NT2/D1 (cell line): ENCODE measurements at regions not wholly inside any gene's neighbourhood (a gene's known extent, or its start where the extent isn't known, plus 50 kb on each side); places are given as distances from the start of the nearest gene placed in this dataset.

Source experiments
- DNase-seq: peaks from one replicate; pipeline ENCODE4 v3.0.0-alpha.2; 2011; ENCODE audit warnings: low read depth, low spot score
- H3K27me3 ChIP-seq: 2 replicates; pipeline ENCODE4 v1.6.0; 2011; ENCODE audit warnings: mild to moderate bottlenecking; ENCODE audit not compliant: insufficient read length, insufficient read depth
- H3K36me3 ChIP-seq: 2 replicates; pipeline ENCODE4 v1.6.1; 2011; ENCODE audit warnings: mild to moderate bottlenecking, low read length, mixed read lengths; ENCODE audit not compliant: insufficient read depth, insufficient read length
- H3K4me1 ChIP-seq: 2 replicates; pipeline ENCODE4 v1.5.1; 2011; ENCODE audit not compliant: insufficient read depth, insufficient read length
- H3K4me3 ChIP-seq: 2 replicates; pipeline ENCODE4 v1.5.1; 2011; ENCODE audit warnings: low read depth; ENCODE audit not compliant: insufficient read length
- H3K9ac ChIP-seq: 2 replicates; pipeline ENCODE4 v1.6.0; 2011; ENCODE audit warnings: low read depth; ENCODE audit not compliant: insufficient read length
- H3K9me3 ChIP-seq: 2 replicates; pipeline ENCODE4 v1.5.1; 2011; ENCODE audit warnings: mild to moderate bottlenecking, low read length; ENCODE audit not compliant: insufficient read depth
- SUZ12 ChIP-seq: IDR thresholded peaks from 2 replicates; pipeline ENCODE4 v1.6.1; 2011; ENCODE audit not compliant: insufficient read length, insufficient read depth; ENCODE audit errors: extremely low read depth
- YY1 ChIP-seq: IDR thresholded peaks from 2 replicates; pipeline ENCODE4 v1.6.1; 2011; ENCODE audit not compliant: insufficient read length, insufficient read depth
- ZNF274 ChIP-seq: IDR thresholded peaks from 2 replicates; pipeline ENCODE4 v1.6.1; 2011; ENCODE audit warnings: mild to moderate bottlenecking, low read depth, low read length

DNA sequence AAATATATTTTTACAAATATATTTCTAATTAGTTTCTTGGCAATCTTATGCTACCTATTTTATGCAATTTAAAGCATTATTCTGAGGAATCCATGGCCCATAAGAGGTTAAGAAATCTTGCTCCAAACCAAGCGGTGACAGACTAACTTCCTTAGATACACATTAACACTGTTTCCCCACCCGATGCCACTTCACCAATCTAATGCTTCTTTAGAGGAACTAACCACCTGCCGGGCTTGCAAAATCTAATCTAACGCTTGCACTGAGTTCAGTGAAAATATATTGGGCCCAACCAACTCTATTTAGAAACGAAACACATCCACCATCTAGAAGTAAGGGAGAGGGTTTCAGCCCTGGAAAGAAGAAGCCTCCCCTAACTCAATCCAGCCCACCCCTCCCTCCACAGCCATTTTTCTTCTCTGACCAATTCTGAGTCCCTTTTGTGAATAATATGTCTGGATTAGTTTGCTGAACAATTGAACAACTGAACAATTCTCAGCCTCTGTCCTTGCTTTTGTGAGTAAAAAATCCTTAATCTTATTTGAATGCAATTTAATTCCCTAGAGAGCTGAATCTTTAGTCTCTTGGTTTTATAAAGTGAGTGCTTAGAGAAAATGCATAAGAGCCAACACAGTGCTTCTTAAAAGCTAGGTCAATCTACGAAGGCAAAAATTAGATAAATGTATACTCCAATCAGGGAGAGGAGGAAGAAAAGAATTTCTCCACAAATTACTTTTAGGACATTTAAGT, 150.4 kb upstream of the ADAMTS9 start:
- no peak for DNase-seq
- Histone ChIP-seq H3K9me3 (no peaks in the 10 kb centered on the region), H3K36me3 (no peaks in the 10 kb centered on the region), H3K27me3 (no peaks in the 10 kb centered on the region), H3K4me3 (no peak overlapping the region), H3K4me1 (no peaks in the 10 kb centered on the region), H3K9ac (no peak overlapping the region)
- TF ChIP-seq ZNF274 (no peak), YY1 (no peak), SUZ12 (no peak)

- no peak for TF ChIP-seq ZNF274
- TF ChIP-seq SUZ12: no peak
- TF ChIP-seq YY1: no peak
- Histone ChIP-seq H3K36me3 (no peaks in the 10 kb centered on the region), H3K27me3 (no peaks in the 10 kb centered on the region), H3K9ac (no peak overlapping the region), H3K4me1 (no peaks in the 10 kb centered on the region), H3K4me3 (no peak overlapping the region), H3K9me3 (no peaks in the 10 kb centered on the region)
- no peak for DNase-seq
These were observed 149.4 kb upstream of the ADAMTS9 start for GRCh38 chr3:64837126-64837738.

- no peaks in the 10 kb centered on the region for H3K36me3 ChIP-seq
These were observed 148.3 kb upstream of the ADAMTS9 start for GRCh38 chr3:64836097-64836496.

DNA sequence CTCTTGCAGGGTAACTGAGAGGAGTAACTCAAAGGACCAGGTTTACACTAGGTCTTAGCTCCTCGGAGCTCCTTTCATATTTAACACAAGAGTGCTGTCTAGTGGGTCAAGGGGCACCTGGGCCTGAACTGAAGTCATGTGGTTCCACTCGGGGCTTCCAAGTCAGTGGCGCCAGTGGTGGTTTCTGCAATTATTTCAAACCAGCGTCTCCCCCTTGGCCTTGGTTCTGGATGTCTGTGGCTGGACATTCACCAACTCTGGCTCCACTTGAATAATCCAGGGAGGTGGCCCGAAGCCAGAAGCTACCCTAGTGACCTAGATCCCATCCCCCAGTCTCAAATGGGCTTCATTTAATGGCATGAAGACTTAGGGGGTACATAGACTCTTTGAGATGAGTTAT, 144.3 kb upstream of the ADAMTS9 start:
- Histone ChIP-seq H3K4me1 (no peaks in the 10 kb centered on the region), H3K9me3 (no peaks in the 10 kb centered on the region), H3K36me3 (no peaks in the 10 kb centered on the region), H3K27me3 (no peaks in the 10 kb centered on the region), H3K9ac (no peak overlapping the region), H3K4me3 (no peak overlapping the region)
- TF ChIP-seq YY1: no peak
- no peak for TF ChIP-seq SUZ12
- DNase-seq: no peak

More at GRCh38 chr3:64836097-64836496, 148.3 kb upstream of the ADAMTS9 start:
- Histone ChIP-seq H3K4me3 (no peak overlapping the region), H3K9ac (no peak overlapping the region), H3K27me3 (no peaks in the 10 kb centered on the region), H3K4me1 (no peaks in the 10 kb centered on the region), H3K9me3 (no peaks in the 10 kb centered on the region)
- DNase-seq: no peak
- TF ChIP-seq ZNF274 (no peak), SUZ12 (no peak), YY1 (no peak)

DNA sequence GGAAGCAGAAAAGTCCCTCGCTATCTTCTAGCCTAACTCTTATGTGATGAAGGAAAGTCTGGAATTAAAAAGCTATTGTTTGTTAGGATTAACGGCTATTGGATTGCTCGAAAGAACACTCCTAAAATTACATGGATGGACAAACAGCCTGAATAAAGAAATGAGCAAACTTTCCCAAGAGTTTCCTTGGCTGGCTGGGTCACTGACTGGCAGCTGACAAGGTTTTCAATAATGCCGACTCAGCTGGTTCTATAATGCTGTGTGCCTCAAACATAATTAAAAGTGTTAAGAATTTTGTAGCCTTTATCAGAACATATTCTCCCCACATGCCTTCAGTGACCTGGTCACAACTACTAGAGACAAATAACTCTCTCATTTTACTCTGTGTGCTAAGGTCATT, 142.9 kb upstream of the ADAMTS9 start:
- DNase-seq: no peak
- Histone ChIP-seq H3K36me3 (no peaks in the 10 kb centered on the region), H3K9me3 (no peaks in the 10 kb centered on the region), H3K4me1 (no peaks in the 10 kb centered on the region), H3K4me3 (no peak overlapping the region), H3K27me3 (no peaks in the 10 kb centered on the region), H3K9ac (no peak overlapping the region)
- TF ChIP-seq YY1 (no peak), SUZ12 (no peak), ZNF274 (no peak)

DNA sequence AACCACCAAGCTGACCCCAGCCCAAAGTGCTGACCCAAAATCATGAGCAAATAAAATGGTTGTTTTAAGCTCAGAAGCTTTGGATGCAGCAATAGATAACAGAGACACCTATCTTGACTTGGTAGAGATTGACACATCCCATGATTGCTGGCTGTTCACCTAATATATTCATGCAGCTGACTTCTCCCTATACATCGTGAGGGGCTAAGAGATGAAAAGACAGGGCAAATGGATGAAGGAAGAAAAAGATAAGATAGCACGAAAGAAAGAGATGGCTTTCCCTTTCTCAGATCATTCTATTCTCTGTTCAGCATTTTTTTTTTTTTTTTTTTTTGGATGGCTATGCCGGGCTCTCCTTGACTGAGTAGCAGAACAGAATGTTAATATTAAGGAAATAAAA, 141.5 kb upstream of the ADAMTS9 start:
- H3K9ac ChIP-seq: no peak overlapping the region
- H3K4me3 ChIP-seq: no peak overlapping the region
- DNase-seq: no peak
- no peaks in the 10 kb centered on the region for H3K9me3 ChIP-seq
- no peaks in the 10 kb centered on the region for H3K27me3 ChIP-seq
- no peaks in the 10 kb centered on the region for H3K4me1 ChIP-seq
- TF ChIP-seq YY1: no peak
- no peak for TF ChIP-seq ZNF274
- no peak for TF ChIP-seq SUZ12
- no peaks in the 10 kb centered on the region for H3K36me3 ChIP-seq

DNA sequence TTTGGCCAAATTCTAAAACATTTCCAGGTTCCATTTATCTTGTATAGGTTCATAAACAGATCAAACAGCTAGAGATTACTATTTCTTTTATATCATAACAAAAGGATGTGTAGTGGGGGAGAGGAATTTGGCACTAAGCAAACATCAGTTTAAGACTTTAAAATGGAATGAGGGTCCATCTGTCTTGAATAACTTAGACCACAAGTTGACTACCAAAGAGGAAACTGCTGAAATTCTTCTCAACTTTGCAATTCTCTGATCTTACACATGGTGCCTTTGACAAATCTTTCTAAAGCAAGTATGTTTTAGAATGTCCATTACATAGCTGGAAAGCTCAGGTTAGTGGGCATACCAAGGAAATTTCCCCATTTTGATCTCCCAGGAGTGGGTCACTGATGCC, 140.5 kb upstream of the ADAMTS9 start:
- DNase-seq: no peak
- Histone ChIP-seq H3K4me1 (no peaks in the 10 kb centered on the region), H3K36me3 (no peaks in the 10 kb centered on the region), H3K9ac (no peak overlapping the region), H3K27me3 (no peaks in the 10 kb centered on the region), H3K4me3 (no peak overlapping the region), H3K9me3 (no peaks in the 10 kb centered on the region)
- TF ChIP-seq YY1 (no peak), ZNF274 (no peak), SUZ12 (no peak)
